ENCODE measurements at regions not wholly inside any gene's neighbourhood (a gene's known extent, or its start where the extent isn't known, plus 50 kb on each side); places are given as distances from the start of the nearest gene placed in this dataset.

GRCh38 chr11:15660496-15660895, 545.8 kb downstream of the INSC start:
- no peak for DNase-seq
- POLR2A ChIA-PET = no interaction called here
- no peaks in the 10 kb centered on the region for H3K4me1 ChIP-seq (ENCODE audit: insufficient read depth, low read length)
- Mint-ChIP-seq H3K36me3 (ENCODE audit: low read depth) (no peaks in the 10 kb centered on the region), H3K4me1 (ENCODE audit: low read depth) (no peaks in the 10 kb centered on the region), H3K4me3 (no peak overlapping the region), H3K27ac (no peak overlapping the region), H3K9me3 (no peaks in the 10 kb centered on the region), H3K27me3 (peaks cover 6% of the 10 kb centered on the region)
- H3K36me3 ChIP-seq (ENCODE audit: insufficient read depth, low read length) = no peaks in the 10 kb centered on the region
- H3K27me3 ChIP-seq (ENCODE audit: control insufficient read depth in 1 of 2, insufficient read depth in 2 of 2, low read length in 2 of 2) = no peaks in the 10 kb centered on the region
- H3K4me3 ChIP-seq (ENCODE audit: low read length) = no peak overlapping the region
- intact Hi-C loops (cut with DNase I, micrococcal nuclease) = no loop called here
- TF ChIP-seq CTCF (IDR thresholded peaks at IDR 0.05) = no peak
- no peak for ATAC-seq (ENCODE audit: poor library complexity)
- CTCF ChIA-PET = no interaction called here
- H3K9me3 ChIP-seq (ENCODE audit: control insufficient read depth in 1 of 2, insufficient read depth in 1 of 2, low read length in 2 of 2) = no peaks in the 10 kb centered on the region
- no peak overlapping the region for H3K27ac ChIP-seq (ENCODE audit: low read depth in 1 of 2, low read length in 2 of 2)

DNA sequence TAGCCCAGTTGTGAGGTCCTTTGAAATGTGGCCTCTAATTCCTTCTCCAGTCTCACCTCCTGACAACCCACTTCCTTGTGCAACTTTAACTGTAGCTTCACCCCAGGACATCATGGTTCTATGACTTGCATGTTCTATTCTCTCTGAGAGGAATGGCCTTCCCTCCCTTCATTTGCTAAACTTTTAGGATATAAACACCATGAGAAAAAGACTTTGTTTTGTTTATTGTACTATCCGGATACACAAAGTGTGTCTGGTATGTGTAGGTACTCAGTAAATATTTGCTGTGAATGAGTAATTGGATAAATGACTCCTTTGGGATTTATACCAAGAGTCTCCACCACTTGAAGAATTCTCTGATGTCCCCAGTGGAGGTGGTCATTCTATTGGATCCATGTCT, 547.6 kb downstream of the INSC start:
- Mint-ChIP-seq H3K4me1 (ENCODE audit: low read depth) (no peaks in the 10 kb centered on the region), H3K4me3 (no peak overlapping the region), H3K27ac (no peak overlapping the region), H3K27me3 (peaks cover 6% of the 10 kb centered on the region), H3K36me3 (ENCODE audit: low read depth) (no peaks in the 10 kb centered on the region), H3K9me3 (no peaks in the 10 kb centered on the region)
- DNase-seq (no peak), ATAC-seq (ENCODE audit: poor library complexity) (no peak)
- Histone ChIP-seq H3K9me3 (ENCODE audit: control insufficient read depth in 1 of 2, insufficient read depth in 1 of 2, low read length in 2 of 2) (no peaks in the 10 kb centered on the region), H3K4me3 (ENCODE audit: low read length) (no peak overlapping the region), H3K27me3 (ENCODE audit: control insufficient read depth in 1 of 2, insufficient read depth in 2 of 2, low read length in 2 of 2) (no peaks in the 10 kb centered on the region), H3K4me1 (ENCODE audit: insufficient read depth, low read length) (no peaks in the 10 kb centered on the region), H3K27ac (ENCODE audit: low read depth in 1 of 2, low read length in 2 of 2) (no peak overlapping the region), H3K36me3 (ENCODE audit: insufficient read depth, low read length) (no peaks in the 10 kb centered on the region)
- ChIA-PET CTCF (no interaction called here), POLR2A (no interaction called here)
- TF ChIP-seq CTCF (IDR thresholded peaks at IDR 0.05) = no peak
- intact Hi-C loops (cut with DNase I, micrococcal nuclease) = no loop called here

- POLR2A ChIA-PET = no interaction called here
- no peaks in the 10 kb centered on the region for H3K4me1 Mint-ChIP-seq (ENCODE audit: low read depth)
- H3K27ac Mint-ChIP-seq = no peak overlapping the region
- H3K27me3 Mint-ChIP-seq = peaks cover 10% of the 10 kb centered on the region
- intact Hi-C loops (cut with DNase I, micrococcal nuclease) = no loop called here
- H3K4me3 Mint-ChIP-seq = no peak overlapping the region
- H3K4me1 ChIP-seq (ENCODE audit: insufficient read depth, low read length) = no peaks in the 10 kb centered on the region
- H3K27ac ChIP-seq (ENCODE audit: low read depth in 1 of 2, low read length in 2 of 2) = no peak overlapping the region
- H3K9me3 Mint-ChIP-seq = no peaks in the 10 kb centered on the region
- H3K4me3 ChIP-seq (ENCODE audit: low read length) = no peak overlapping the region
- H3K27me3 ChIP-seq (ENCODE audit: control insufficient read depth in 1 of 2, insufficient read depth in 2 of 2, low read length in 2 of 2) = no peaks in the 10 kb centered on the region
- no peak for TF ChIP-seq CTCF (IDR thresholded peaks at IDR 0.05)
- no peaks in the 10 kb centered on the region for H3K36me3 Mint-ChIP-seq (ENCODE audit: low read depth)
- ATAC-seq (ENCODE audit: poor library complexity) (no peak), DNase-seq (no peak)
- H3K9me3 ChIP-seq (ENCODE audit: control insufficient read depth in 1 of 2, insufficient read depth in 1 of 2, low read length in 2 of 2) = no peaks in the 10 kb centered on the region
- H3K36me3 ChIP-seq (ENCODE audit: insufficient read depth, low read length) = no peaks in the 10 kb centered on the region
- CTCF ChIA-PET = no interaction called here
Observed at GRCh38 chr11:15663777-15664218, 549.1 kb downstream of the INSC start.
